ENCODE measurements at regions not wholly inside any gene's neighbourhood (a gene's known extent, or its start where the extent isn't known, plus 50 kb on each side); places are given as distances from the start of the nearest gene placed in this dataset.

DNA sequence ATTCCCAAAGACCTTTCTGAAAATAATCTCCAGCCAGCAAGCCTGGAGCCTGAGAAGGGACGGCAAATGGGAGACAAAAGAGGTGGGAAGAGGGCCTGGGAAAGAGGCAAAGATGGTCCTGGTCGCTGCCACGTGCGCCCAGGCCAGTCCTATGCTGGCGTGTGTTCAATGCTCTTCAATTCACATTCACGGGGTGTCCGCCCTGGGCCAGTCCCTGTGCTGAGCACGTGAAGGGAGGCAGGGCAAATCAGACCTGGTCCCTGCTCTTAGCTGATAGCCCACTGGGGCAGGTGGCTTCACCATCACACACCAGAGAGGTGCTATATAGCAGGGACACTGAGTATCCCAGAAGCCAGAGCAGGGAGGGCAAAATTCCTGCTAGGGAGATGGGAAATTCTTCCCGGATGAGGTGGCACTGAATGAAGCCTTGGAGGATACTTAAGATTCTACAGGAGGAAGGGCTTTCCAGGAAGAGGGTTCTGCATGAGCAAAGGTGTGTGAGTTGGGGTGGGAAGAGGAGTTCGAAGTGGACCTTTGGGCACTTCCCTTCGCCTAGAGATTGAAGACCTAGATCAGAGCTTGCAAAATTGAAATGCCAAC lies 148.2 kb downstream of the CHST1 start:
- TF ChIP-seq, protein P1, sequence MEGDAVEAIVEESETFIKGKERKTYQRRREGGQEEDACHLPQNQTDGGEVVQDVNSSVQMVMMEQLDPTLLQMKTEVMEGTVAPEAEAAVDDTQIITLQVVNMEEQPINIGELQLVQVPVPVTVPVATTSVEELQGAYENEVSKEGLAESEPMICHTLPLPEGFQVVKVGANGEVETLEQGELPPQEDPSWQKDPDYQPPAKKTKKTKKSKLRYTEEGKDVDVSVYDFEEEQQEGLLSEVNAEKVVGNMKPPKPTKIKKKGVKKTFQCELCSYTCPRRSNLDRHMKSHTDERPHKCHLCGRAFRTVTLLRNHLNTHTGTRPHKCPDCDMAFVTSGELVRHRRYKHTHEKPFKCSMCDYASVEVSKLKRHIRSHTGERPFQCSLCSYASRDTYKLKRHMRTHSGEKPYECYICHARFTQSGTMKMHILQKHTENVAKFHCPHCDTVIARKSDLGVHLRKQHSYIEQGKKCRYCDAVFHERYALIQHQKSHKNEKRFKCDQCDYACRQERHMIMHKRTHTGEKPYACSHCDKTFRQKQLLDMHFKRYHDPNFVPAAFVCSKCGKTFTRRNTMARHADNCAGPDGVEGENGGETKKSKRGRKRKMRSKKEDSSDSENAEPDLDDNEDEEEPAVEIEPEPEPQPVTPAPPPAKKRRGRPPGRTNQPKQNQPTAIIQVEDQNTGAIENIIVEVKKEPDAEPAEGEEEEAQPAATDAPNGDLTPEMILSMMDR (IDR thresholded peaks at IDR 0.05 in 4 of 5, conservative IDR thresholded peaks at IDR 0.05 in 1 of 5): no peak
- TF ChIP-seq POLR2A (IDR thresholded peaks at IDR 0.05): no peak
